ENCODE measurements at regions not wholly inside any gene's neighbourhood (a gene's known extent, or its start where the extent isn't known, plus 50 kb on each side); places are given as distances from the start of the nearest gene placed in this dataset.

DNA sequence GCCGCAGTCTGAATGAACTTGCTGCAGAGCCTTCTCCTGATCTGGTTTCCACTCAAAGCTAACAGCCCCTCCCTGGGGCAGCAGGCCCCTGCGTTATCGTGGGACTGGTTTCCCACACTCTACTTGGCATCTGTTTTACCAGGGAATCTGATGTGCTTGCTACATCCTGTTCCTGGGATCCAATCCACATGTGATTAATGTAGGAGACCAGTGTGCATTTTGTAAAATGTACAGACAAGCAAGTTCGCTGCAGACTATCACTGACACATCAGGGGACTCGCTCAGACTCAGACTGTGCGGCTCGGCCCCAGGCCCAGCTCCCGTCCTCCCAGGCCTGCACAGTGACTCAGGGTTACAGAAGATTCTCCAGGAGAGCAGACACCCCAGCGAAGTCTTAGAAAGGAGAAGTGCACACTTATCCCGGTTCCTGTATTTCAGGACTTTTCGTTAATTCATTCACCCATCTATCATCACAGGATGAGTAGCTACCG is 340.1 kb downstream of the MATN1 start:
- TF ChIP-seq RAD21 (IDR thresholded peaks at IDR 0.05; ENCODE audit: insufficient read depth, low read depth, low read length) (no peak), EZH2 (IDR thresholded peaks at IDR 0.05; ENCODE audit: borderline replicate concordance, control insufficient read depth, low read depth, low read length) (no peak)
- TF ChIP-seq, protein P1, sequence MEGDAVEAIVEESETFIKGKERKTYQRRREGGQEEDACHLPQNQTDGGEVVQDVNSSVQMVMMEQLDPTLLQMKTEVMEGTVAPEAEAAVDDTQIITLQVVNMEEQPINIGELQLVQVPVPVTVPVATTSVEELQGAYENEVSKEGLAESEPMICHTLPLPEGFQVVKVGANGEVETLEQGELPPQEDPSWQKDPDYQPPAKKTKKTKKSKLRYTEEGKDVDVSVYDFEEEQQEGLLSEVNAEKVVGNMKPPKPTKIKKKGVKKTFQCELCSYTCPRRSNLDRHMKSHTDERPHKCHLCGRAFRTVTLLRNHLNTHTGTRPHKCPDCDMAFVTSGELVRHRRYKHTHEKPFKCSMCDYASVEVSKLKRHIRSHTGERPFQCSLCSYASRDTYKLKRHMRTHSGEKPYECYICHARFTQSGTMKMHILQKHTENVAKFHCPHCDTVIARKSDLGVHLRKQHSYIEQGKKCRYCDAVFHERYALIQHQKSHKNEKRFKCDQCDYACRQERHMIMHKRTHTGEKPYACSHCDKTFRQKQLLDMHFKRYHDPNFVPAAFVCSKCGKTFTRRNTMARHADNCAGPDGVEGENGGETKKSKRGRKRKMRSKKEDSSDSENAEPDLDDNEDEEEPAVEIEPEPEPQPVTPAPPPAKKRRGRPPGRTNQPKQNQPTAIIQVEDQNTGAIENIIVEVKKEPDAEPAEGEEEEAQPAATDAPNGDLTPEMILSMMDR (IDR thresholded peaks at IDR 0.05 in 2 of 3, conservative IDR thresholded peaks at IDR 0.05 in 1 of 3; ENCODE audit: control insufficient read depth in 2 of 3, extremely low read depth in 1 of 3, insufficient read depth in 1 of 3, low read depth in 3 of 3, low read length in 3 of 3), result no peak
- TF ChIP-seq, protein P2, sequence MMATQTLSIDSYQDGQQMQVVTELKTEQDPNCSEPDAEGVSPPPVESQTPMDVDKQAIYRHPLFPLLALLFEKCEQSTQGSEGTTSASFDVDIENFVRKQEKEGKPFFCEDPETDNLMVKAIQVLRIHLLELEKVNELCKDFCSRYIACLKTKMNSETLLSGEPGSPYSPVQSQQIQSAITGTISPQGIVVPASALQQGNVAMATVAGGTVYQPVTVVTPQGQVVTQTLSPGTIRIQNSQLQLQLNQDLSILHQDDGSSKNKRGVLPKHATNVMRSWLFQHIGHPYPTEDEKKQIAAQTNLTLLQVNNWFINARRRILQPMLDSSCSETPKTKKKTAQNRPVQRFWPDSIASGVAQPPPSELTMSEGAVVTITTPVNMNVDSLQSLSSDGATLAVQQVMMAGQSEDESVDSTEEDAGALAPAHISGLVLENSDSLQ (IDR thresholded peaks at IDR 0.05), result no peak
